SK-N-SH (cell line): ENCODE measurements at regions not wholly inside any gene's neighbourhood (a gene's known extent, or its start where the extent isn't known, plus 50 kb on each side); places are given as distances from the start of the nearest gene placed in this dataset.

Source experiments
- CTCF ChIA-PET: fragments of 300-600, 350-600 bp; formaldehyde crosslinking; extraction: SDS; loops from one replicate; lab custom pipeline; 2021; lab: Yijun Ruan, JAX
- POLR2A ChIA-PET: fragments of 350-600 bp; sonication (Branson Sonifier 250); formaldehyde crosslinking; extraction: SDS; loops from one replicate; lab custom pipeline; 2020; ENCODE audit warnings: antibody characterized with exemption, inconsistent platforms; lab: Yijun Ruan, JAX
- DNase-seq: peaks from one replicate; pipeline ENCODE4 v3.0.0; 2012
- H2AFZ ChIP-seq: fragments of 200-600 bp; sonication (generic); 2 replicates; pipeline ENCODE4 v1.8.1; 2016; ENCODE audit warnings: antibody characterized with exemption, mild to moderate bottlenecking, low read depth
- H3F3A ChIP-seq: fragments of 200-600 bp; sonication (generic); replicated peaks from 2 replicates; pipeline ENCODE3; 2016; ENCODE audit warnings: antibody characterized with exemption, mild to moderate bottlenecking; ENCODE audit not compliant: insufficient read depth
- H3K27ac ChIP-seq, 2 experiments: fragments of 200-500 bp in 1 of 2; fragments of 200-600 bp in 1 of 2; sonication (Bioruptor generic) in 1 of 2; sonication (generic), shearing (Covaris generic) in 1 of 2; 2 replicates each; pipeline versions ENCODE4 v1.5.1 to v1.6.1; 2014 to 2016; ENCODE audit warnings: low read depth in 2 of 2, inconsistent platforms in 1 of 2, low read length in 1 of 2, mild to moderate bottlenecking in 1 of 2, mixed read lengths in 1 of 2
- H3K27me3 ChIP-seq: fragments of 200-600 bp; sonication (generic), shearing (Covaris generic); 2 replicates; pipeline ENCODE4 v1.6.1; 2016; ENCODE audit warnings: mixed run types; ENCODE audit not compliant: insufficient read depth
- H3K36me3 ChIP-seq, 2 experiments: fragments of 200-500 bp in 1 of 2; fragments of 200-600 bp in 1 of 2; sonication (Bioruptor generic) in 1 of 2; sonication (generic) in 1 of 2; replicated peaks in 1 of 2; 2 replicates each; pipeline versions ENCODE3 to v1.5.1; 2014 to 2016; ENCODE audit warnings: low read length in 1 of 2, mild to moderate bottlenecking in 1 of 2; ENCODE audit not compliant: insufficient read depth in 2 of 2, control insufficient read depth in 1 of 2
- H3K4me1 ChIP-seq, 2 experiments: fragments of 200-500 bp in 1 of 2; fragments of 200-600 bp in 1 of 2; sonication (Bioruptor generic) in 1 of 2; sonication (generic), shearing (Covaris generic) in 1 of 2; 2 replicates each; pipeline versions ENCODE4 v1.5.1 to v1.6.1; 2014 to 2016; ENCODE audit warnings: low read depth in 1 of 2, low read length in 1 of 2, mixed run types in 1 of 2; ENCODE audit not compliant: insufficient read depth in 2 of 2, control insufficient read depth in 1 of 2
- H3K4me2 ChIP-seq: fragments of 200-600 bp; sonication (generic), shearing (Covaris generic); 2 replicates; pipeline ENCODE4 v1.6.1; 2017; ENCODE audit warnings: mixed run types
- H3K4me3 ChIP-seq, 2 experiments: fragments of 200-500 bp in 1 of 2; fragments of 200-600 bp in 1 of 2; sonication (Bioruptor generic) in 1 of 2; sonication (generic), shearing (Covaris generic) in 1 of 2; 2 replicates each; pipeline versions ENCODE4 v1.5.1 to v1.8.1; 2014 to 2016; ENCODE audit warnings: low read depth in 2 of 2, inconsistent platforms in 1 of 2, low read length in 1 of 2, mild to moderate bottlenecking in 1 of 2, mixed read lengths in 1 of 2, moderate library complexity in 1 of 2
- H3K79me2 ChIP-seq: fragments of 200-600 bp; sonication (generic); 2 replicates; pipeline ENCODE4 v1.8.1; 2017; ENCODE audit warnings: mild to moderate bottlenecking; ENCODE audit not compliant: insufficient read depth
- H3K9ac ChIP-seq: fragments of 200-600 bp; sonication (generic); 2 replicates; pipeline ENCODE4 v1.6.1; 2017; ENCODE audit warnings: mixed run types
- H3K9me2 ChIP-seq: fragments of 200-600 bp; sonication (generic); 2 replicates; pipeline ENCODE4 v1.6.1; 2017; ENCODE audit warnings: mixed run types
- H3K9me3 ChIP-seq: fragments of 200-600 bp; sonication (generic); 2 replicates; pipeline ENCODE4 v1.6.1; 2017; ENCODE audit warnings: mixed run types, mild to moderate bottlenecking, moderate library complexity
- H4K20me1 ChIP-seq: fragments of 200-600 bp; sonication (generic); 2 replicates; pipeline ENCODE4 v1.6.1; 2017; ENCODE audit warnings: mild to moderate bottlenecking, mixed run types; ENCODE audit not compliant: insufficient read depth
- ELF1 ChIP-seq: IDR thresholded peaks from 2 replicates; pipeline ENCODE4 v1.4.0; 2012
- FOXJ3 ChIP-seq: sonication (generic); formaldehyde crosslinking; IDR thresholded peaks from 2 replicates; pipeline ENCODE4 v1.5.1; 2020; ENCODE audit warnings: mild to moderate bottlenecking, missing genetic modification reagents
- FOXM1 ChIP-seq: IDR thresholded peaks from 2 replicates; pipeline ENCODE4 v1.4.0; 2012; ENCODE audit warnings: low read depth, mild to moderate bottlenecking
- GABPA ChIP-seq: IDR thresholded peaks from 2 replicates; pipeline ENCODE4 v1.4.0; 2012; ENCODE audit warnings: low read depth, mild to moderate bottlenecking
- MEF2A ChIP-seq: IDR thresholded peaks from 2 replicates; pipeline ENCODE4 v1.4.0; 2012; ENCODE audit warnings: low read depth, borderline replicate concordance
- NFIC ChIP-seq: IDR thresholded peaks from 2 replicates; pipeline ENCODE4 v1.4.0; 2012; ENCODE audit warnings: borderline replicate concordance
- POLR2AphosphoS5 ChIP-seq: IDR thresholded peaks from 2 replicates; pipeline ENCODE4 v1.6.1; 2012; ENCODE audit warnings: low read depth, low read length
- RAD21 ChIP-seq: IDR thresholded peaks from 2 replicates; pipeline ENCODE4 v1.6.1; 2012; ENCODE audit warnings: mild to moderate bottlenecking, low read length
- REST ChIP-seq: IDR thresholded peaks from 2 replicates; pipeline ENCODE4 v1.6.1; 2012; ENCODE audit warnings: mild to moderate bottlenecking, low read depth, low read length, moderate library complexity
- SIN3A ChIP-seq: IDR thresholded peaks from 2 replicates; pipeline ENCODE4 v1.6.1; 2012; ENCODE audit warnings: low read depth, mild to moderate bottlenecking, low read length, moderate library complexity, borderline replicate concordance
- SMC3 ChIP-seq: IDR thresholded peaks from 2 replicates; pipeline ENCODE4 v1.6.1; 2012; ENCODE audit warnings: low read depth, low read length, improper control_type of control experiment
- TCF12 ChIP-seq: IDR thresholded peaks from 2 replicates; pipeline ENCODE4 v1.4.0; 2012
- TEAD4 ChIP-seq: IDR thresholded peaks from 2 replicates; pipeline ENCODE4 v1.4.0; 2012; ENCODE audit warnings: mild to moderate bottlenecking, borderline replicate concordance; ENCODE audit not compliant: insufficient read depth
- USF1 ChIP-seq: IDR thresholded peaks from 2 replicates; pipeline ENCODE4 v1.4.0; 2012; ENCODE audit warnings: low read depth, borderline replicate concordance
- USF2 ChIP-seq: fragments of 150-350 bp; IDR thresholded peaks from 2 replicates; pipeline ENCODE4 v1.6.1; 2017; ENCODE audit warnings: antibody characterized with exemption, low read length, low read depth, borderline replicate concordance
- YY1 ChIP-seq: IDR thresholded peaks from 2 replicates; pipeline ENCODE4 v1.4.0; 2012; ENCODE audit warnings: low read depth, mild to moderate bottlenecking
- WGBS: methylation state at CpG from one replicate; pipeline ENCODE4 v1.1.6; 2017; ENCODE audit warnings: low lambda C conversion rate; 5-methylcytosine and 5-hydroxymethylcytosine counted together
- TF ChIP-seq, protein P1 (sequence below): IDR thresholded peaks from 2 replicates; pipeline ENCODE4 v1.4.0; 2012; ENCODE audit warnings: low read depth

DNA sequence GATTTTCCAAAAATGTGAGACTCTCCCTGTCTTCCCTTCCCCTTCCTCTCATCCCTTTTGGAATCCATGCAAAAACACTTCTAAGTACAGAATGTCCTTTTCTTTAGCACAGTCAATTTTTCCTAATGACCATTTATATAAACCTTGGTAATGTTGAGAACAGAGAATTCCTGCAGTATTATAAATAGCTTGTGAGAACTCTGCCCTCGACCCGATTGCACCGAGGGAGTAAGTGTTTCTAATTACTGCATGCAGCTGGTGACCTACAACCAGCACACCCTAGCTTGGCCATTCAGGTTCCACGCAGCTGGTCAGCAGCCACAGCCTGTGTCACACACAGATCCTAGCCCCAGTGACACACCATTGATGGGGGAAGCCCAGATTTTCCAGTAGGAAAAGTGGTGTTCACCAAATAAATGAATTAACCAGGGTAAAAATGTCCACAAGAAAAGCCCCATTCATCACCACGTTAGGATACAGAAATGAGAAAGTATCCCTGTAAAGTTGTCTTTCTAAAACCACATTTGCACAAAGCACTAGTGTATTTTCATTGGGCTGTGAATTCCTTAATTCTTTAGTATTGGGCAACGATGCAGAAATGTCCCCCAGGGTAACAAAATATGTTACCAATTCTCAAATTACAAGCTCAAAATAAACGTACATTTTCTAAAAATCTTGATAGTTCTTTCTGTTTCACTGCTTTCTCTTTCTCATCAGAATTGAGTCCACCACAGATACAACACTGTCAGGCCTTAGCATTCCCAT is 499.0 kb upstream of the KLF6 start:
- H3K4me1 ChIP-seq: peaks cover 4 to 19% of the 10 kb centered on the region in 2 experiments; a peak in 3 of 4 replicates
- TF ChIP-seq USF2 (no peak), ELF1 (no peak), FOXJ3 (no peak), TCF12 (no peak), YY1 (no peak), REST (no peak), SIN3A (no peak), FOXM1 (no peak)
- peak overlapping the region; percentile 27; the same call in 1 of the 2 replicates for H2AFZ ChIP-seq
- H3F3A ChIP-seq: peaks cover 12% of the 10 kb centered on the region
- H3K4me3 ChIP-seq: no peak overlapping the region
- DNase-seq: no peak
- H3K79me2 ChIP-seq: no peaks in the 10 kb centered on the region
- WGBS: 55% methylated on average over 7 of the region's 7 CpGs
- H3K27ac ChIP-seq: peak overlapping the region in 1 of 2 experiments; percentile 17; a peak in 3 of 4 replicates
- POLR2A ChIA-PET: no interaction called here
- H3K4me2 ChIP-seq: no peak overlapping the region
- no peaks in the 10 kb centered on the region for H3K27me3 ChIP-seq
- CTCF ChIA-PET: no interaction called here
- no peaks in the 10 kb centered on the region for H3K36me3 ChIP-seq
- no peaks in the 10 kb centered on the region for H3K9me2 ChIP-seq
- H4K20me1 ChIP-seq: no peaks in the 10 kb centered on the region
- no peak overlapping the region for H3K9ac ChIP-seq
- no peaks in the 10 kb centered on the region for H3K9me3 ChIP-seq

DNA sequence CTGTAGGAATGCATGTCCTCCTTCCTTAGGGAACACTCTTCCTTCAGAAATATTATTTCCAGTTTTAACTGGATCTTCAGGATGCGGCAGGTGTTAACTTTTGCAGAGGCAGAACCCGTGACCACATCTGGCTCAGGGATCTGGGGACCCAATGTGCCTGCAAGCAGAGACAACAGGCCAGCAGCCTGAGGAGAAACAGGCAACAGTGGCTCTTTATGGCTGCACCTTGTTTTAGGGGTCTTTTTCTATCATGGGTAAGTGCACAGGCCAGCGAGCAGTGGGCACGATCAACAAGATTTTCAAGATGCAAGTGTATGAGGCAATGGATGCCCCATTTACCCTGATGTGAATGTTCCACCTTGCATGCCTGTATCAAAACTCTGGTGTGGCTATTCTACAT is 497.5 kb upstream of the KLF6 start:
- CTCF ChIA-PET: no interaction called here
- POLR2A ChIA-PET: no interaction called here
- no peaks in the 10 kb centered on the region for H3K36me3 ChIP-seq
- DNase-seq: no peak
- WGBS: 89% methylated on average over 4 of the region's 4 CpGs
- no peaks in the 10 kb centered on the region for H3K27me3 ChIP-seq
- no peaks in the 10 kb centered on the region for H3K9me3 ChIP-seq
- H3K27ac ChIP-seq: no peak overlapping the region
- H3F3A ChIP-seq: peaks cover 12% of the 10 kb centered on the region
- H2AFZ ChIP-seq: no peak overlapping the region
- no peaks in the 10 kb centered on the region for H3K79me2 ChIP-seq
- no peaks in the 10 kb centered on the region for H3K9me2 ChIP-seq
- H3K4me1 ChIP-seq: peaks cover 4 to 19% of the 10 kb centered on the region in 2 experiments; a peak in 3 of 4 replicates
- H3K4me2 ChIP-seq: no peak overlapping the region
- H3K4me3 ChIP-seq: no peak overlapping the region
- no peak overlapping the region for H3K9ac ChIP-seq
- H4K20me1 ChIP-seq: no peaks in the 10 kb centered on the region
- TF ChIP-seq SMC3 (no peak), TEAD4 (no peak), REST (no peak), GABPA (no peak), MEF2A (no peak), YY1 (no peak), SIN3A (no peak), POLR2AphosphoS5 (no peak), FOXM1 (no peak), NFIC (no peak), TCF12 (no peak), USF1 (no peak), RAD21 (no peak)
- TF ChIP-seq, protein P1, sequence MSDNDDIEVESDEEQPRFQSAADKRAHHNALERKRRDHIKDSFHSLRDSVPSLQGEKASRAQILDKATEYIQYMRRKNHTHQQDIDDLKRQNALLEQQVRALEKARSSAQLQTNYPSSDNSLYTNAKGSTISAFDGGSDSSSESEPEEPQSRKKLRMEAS: no peak
